Ishikawa (cell line): ENCODE measurements at regions not wholly inside any gene's neighbourhood (a gene's known extent, or its start where the extent isn't known, plus 50 kb on each side); places are given as distances from the start of the nearest gene placed in this dataset.

Experiments
- CEBPB ChIP-seq: IDR thresholded peaks from 2 replicates; pipeline ENCODE4 v1.6.1; 2012
- CREB1 ChIP-seq: IDR thresholded peaks from 2 replicates; pipeline ENCODE4 v1.6.1; 2012; ENCODE audit warnings: low read depth
- EGR1 ChIP-seq: IDR thresholded peaks from 2 replicates; pipeline ENCODE4 v1.6.1; 2012
- EP300 ChIP-seq: IDR thresholded peaks from 2 replicates; pipeline ENCODE4 v1.6.1; 2012; ENCODE audit warnings: borderline replicate concordance
- FOXM1 ChIP-seq: IDR thresholded peaks from 2 replicates; pipeline ENCODE4 v1.6.1; 2012; ENCODE audit warnings: low read depth, borderline replicate concordance
- MAX ChIP-seq: IDR thresholded peaks from 2 replicates; pipeline ENCODE4 v1.6.1; 2012
- NFIC ChIP-seq: IDR thresholded peaks from 2 replicates; pipeline ENCODE4 v1.6.1; 2012
- RAD21 ChIP-seq: IDR thresholded peaks from 2 replicates; pipeline ENCODE4 v1.6.1; 2012; ENCODE audit warnings: low read depth
- REST ChIP-seq: IDR thresholded peaks from 2 replicates; pipeline ENCODE4 v1.6.1; 2012; ENCODE audit warnings: low read depth, mild to moderate bottlenecking
- TAF1 ChIP-seq: IDR thresholded peaks from 2 replicates; pipeline ENCODE4 v1.6.1; 2012; ENCODE audit warnings: low read depth, mild to moderate bottlenecking
- TCF12 ChIP-seq: IDR thresholded peaks from 2 replicates; pipeline ENCODE4 v1.6.1; 2012; ENCODE audit warnings: low read depth
- TEAD4 ChIP-seq: IDR thresholded peaks from 2 replicates; pipeline ENCODE4 v1.6.1; 2012
- USF1 ChIP-seq: IDR thresholded peaks from 2 replicates; pipeline ENCODE4 v1.6.1; 2012
- YY1 ChIP-seq: IDR thresholded peaks from 2 replicates; pipeline ENCODE4 v1.6.1; 2012; ENCODE audit warnings: low read depth
- ZBTB7A ChIP-seq: IDR thresholded peaks from 2 replicates; pipeline ENCODE4 v1.6.1; 2012; ENCODE audit warnings: low read depth

GRCh38 chr12:131287938-131288764 lies 334.4 kb downstream of the ADGRD1 start:
- TF ChIP-seq ZBTB7A (no peak), EP300 (no peak), USF1 (no peak), YY1 (no peak), MAX (no peak), FOXM1 (no peak), TCF12 (no peak), EGR1 (no peak), CEBPB (no peak), REST (no peak), TEAD4 (no peak), NFIC (no peak), CREB1 (no peak), RAD21 (no peak), TAF1 (no peak)

- TF ChIP-seq REST (no peak), ZBTB7A (no peak), EP300 (no peak), TEAD4 (no peak)
These were observed 336.7 kb downstream of the ADGRD1 start for GRCh38 chr12:131290255-131290959.

GRCh38 chr12:131309700-131310099 lies 356.0 kb downstream of the ADGRD1 start:
- TF ChIP-seq FOXM1 (no peak), RAD21 (no peak), TAF1 (no peak), NFIC (no peak), TEAD4 (no peak), CEBPB (no peak), REST (no peak), CREB1 (no peak), USF1 (no peak)

- TF ChIP-seq ZBTB7A (no peak), USF1 (no peak), EGR1 (no peak), FOXM1 (no peak), RAD21 (no peak), TAF1 (no peak)
These were observed 358.1 kb downstream of the ADGRD1 start for GRCh38 chr12:131311764-131312163.
